ENCODE measurements at regions not wholly inside any gene's neighbourhood (a gene's known extent, or its start where the extent isn't known, plus 50 kb on each side); places are given as distances from the start of the nearest gene placed in this dataset.

- Histone ChIP-seq H4K20me1 (ENCODE audit: insufficient read depth, low read length) (no peaks in the 10 kb centered on the region), H2AFZ (ENCODE audit: low read length) (no peak overlapping the region), H3K36me3 (ENCODE audit: insufficient read depth, low read length) (no peaks in the 10 kb centered on the region), H3K27me3 (ENCODE audit: insufficient read depth, low read length) (no peaks in the 10 kb centered on the region), H3K27ac (ENCODE audit: low read depth, low read length, poor library complexity, severe bottlenecking) (no peak overlapping the region), H3K4me2 (ENCODE audit: low read length) (no peak overlapping the region), H3K9ac (ENCODE audit: low read length) (no peak overlapping the region), H3K9me2 (ENCODE audit: low read depth, low read length) (no peaks in the 10 kb centered on the region), H3K4me3 (ENCODE audit: low read depth, low read length, poor library complexity, severe bottlenecking) (no peak overlapping the region), H3K4me1 (ENCODE audit: insufficient read depth, low read length, severe bottlenecking) (peaks cover 4% of the 10 kb centered on the region), H3F3A (ENCODE audit: insufficient read depth, low read length) (no peaks in the 10 kb centered on the region), H3K9me3 (ENCODE audit: low read length) (no peaks in the 10 kb centered on the region), H3K79me2 (ENCODE audit: insufficient read depth, low read length) (no peaks in the 10 kb centered on the region)
- TF ChIP-seq CTCF (IDR thresholded peaks at IDR 0.05; ENCODE audit: low read length) (no peak), EZH2 (IDR thresholded peaks at IDR 0.05; ENCODE audit: borderline replicate concordance, low read length) (no peak)
Observed at GRCh38 chr1:244296003-244296402, 155.7 kb downstream of the ADSS2 start.

GRCh38 chr1:244296447-244296846 lies 155.3 kb downstream of the ADSS2 start:
- H3K27ac ChIP-seq (ENCODE audit: low read depth, low read length, poor library complexity, severe bottlenecking): no peak overlapping the region
- H2AFZ ChIP-seq (ENCODE audit: low read length): no peak overlapping the region
- no peaks in the 10 kb centered on the region for H3K27me3 ChIP-seq (ENCODE audit: insufficient read depth, low read length)
- H3K4me1 ChIP-seq (ENCODE audit: insufficient read depth, low read length, severe bottlenecking): peaks cover 4% of the 10 kb centered on the region
- H3K79me2 ChIP-seq (ENCODE audit: insufficient read depth, low read length): no peaks in the 10 kb centered on the region
- H3K36me3 ChIP-seq (ENCODE audit: insufficient read depth, low read length): no peaks in the 10 kb centered on the region
- H3K9me3 ChIP-seq (ENCODE audit: low read length): no peaks in the 10 kb centered on the region
- no peaks in the 10 kb centered on the region for H4K20me1 ChIP-seq (ENCODE audit: insufficient read depth, low read length)
- no peak overlapping the region for H3K9ac ChIP-seq (ENCODE audit: low read length)
- no peak overlapping the region for H3K4me3 ChIP-seq (ENCODE audit: low read depth, low read length, poor library complexity, severe bottlenecking)
- H3F3A ChIP-seq (ENCODE audit: insufficient read depth, low read length): no peaks in the 10 kb centered on the region
- no peak overlapping the region for H3K4me2 ChIP-seq (ENCODE audit: low read length)
- TF ChIP-seq CTCF (IDR thresholded peaks at IDR 0.05; ENCODE audit: low read length): no peak
- TF ChIP-seq EZH2 (IDR thresholded peaks at IDR 0.05; ENCODE audit: borderline replicate concordance, low read length): no peak
- no peaks in the 10 kb centered on the region for H3K9me2 ChIP-seq (ENCODE audit: low read depth, low read length)

DNA sequence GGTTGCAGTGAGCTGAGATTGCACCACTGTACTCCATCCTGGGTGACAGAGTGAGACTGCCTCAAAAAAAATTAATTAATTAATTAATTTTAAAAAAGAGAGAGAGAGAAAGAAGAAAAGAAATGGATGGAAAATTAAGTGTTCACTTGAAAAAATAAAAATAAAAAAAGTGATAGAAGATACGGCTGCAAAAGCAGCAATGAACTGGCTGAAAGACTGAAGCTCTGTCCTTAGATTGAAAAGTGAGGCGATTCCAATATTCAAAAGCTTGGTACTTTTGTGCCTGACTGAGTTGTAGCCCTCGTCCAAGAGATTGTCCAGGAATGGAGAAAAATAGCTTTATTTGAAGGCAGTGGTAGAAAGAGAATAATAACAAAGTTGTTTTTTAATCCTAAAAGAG lies 154.6 kb downstream of the ADSS2 start:
- no peak overlapping the region for H3K9ac ChIP-seq (ENCODE audit: low read length)
- H3K4me2 ChIP-seq (ENCODE audit: low read length): no peak overlapping the region
- no peaks in the 10 kb centered on the region for H3K9me2 ChIP-seq (ENCODE audit: low read depth, low read length)
- no peak overlapping the region for H3K27ac ChIP-seq (ENCODE audit: low read depth, low read length, poor library complexity, severe bottlenecking)
- no peaks in the 10 kb centered on the region for H4K20me1 ChIP-seq (ENCODE audit: insufficient read depth, low read length)
- TF ChIP-seq EZH2 (IDR thresholded peaks at IDR 0.05; ENCODE audit: borderline replicate concordance, low read length) (no peak), CTCF (IDR thresholded peaks at IDR 0.05; ENCODE audit: low read length) (no peak)
- no peak overlapping the region for H3K4me3 ChIP-seq (ENCODE audit: low read depth, low read length, poor library complexity, severe bottlenecking)
- H3K36me3 ChIP-seq (ENCODE audit: insufficient read depth, low read length): no peaks in the 10 kb centered on the region
- H3K9me3 ChIP-seq (ENCODE audit: low read length): no peaks in the 10 kb centered on the region
- H3K79me2 ChIP-seq (ENCODE audit: insufficient read depth, low read length): no peaks in the 10 kb centered on the region
- H3K4me1 ChIP-seq (ENCODE audit: insufficient read depth, low read length, severe bottlenecking): peaks cover 4% of the 10 kb centered on the region
- no peak overlapping the region for H2AFZ ChIP-seq (ENCODE audit: low read length)
- no peaks in the 10 kb centered on the region for H3F3A ChIP-seq (ENCODE audit: insufficient read depth, low read length)
- no peaks in the 10 kb centered on the region for H3K27me3 ChIP-seq (ENCODE audit: insufficient read depth, low read length)
